ENCODE measurements at regions not wholly inside any gene's neighbourhood (a gene's known extent, or its start where the extent isn't known, plus 50 kb on each side); places are given as distances from the start of the nearest gene placed in this dataset.

- no peaks in the 10 kb centered on the region for H3K36me3 ChIP-seq
- H3K27me3 ChIP-seq: no peaks in the 10 kb centered on the region
- H3K4me1 ChIP-seq: no peaks in the 10 kb centered on the region
- H3K4me3 ChIP-seq (ENCODE audit: low read depth, low read length): no peak overlapping the region
- H3K9me3 ChIP-seq: no peaks in the 10 kb centered on the region
- peak; percentile 9; the same call in 1 of the 2 replicates for TF ChIP-seq CTCF (IDR thresholded peaks at IDR 0.05; ENCODE audit: low read depth, low read length)
- DNase-seq: no peak
Measured at GRCh38 chr14:30266290-30266689, 292.7 kb upstream of the G2E3 start.

GRCh38 chr14:30267141-30267540, 291.8 kb upstream of the G2E3 start:
- Histone ChIP-seq H3K27me3 (no peaks in the 10 kb centered on the region), H3K36me3 (no peaks in the 10 kb centered on the region), H3K9me3 (no peaks in the 10 kb centered on the region), H3K4me3 (ENCODE audit: low read depth, low read length) (no peak overlapping the region), H3K4me1 (no peaks in the 10 kb centered on the region)
- no peak for DNase-seq
- no peak for TF ChIP-seq CTCF (IDR thresholded peaks at IDR 0.05; ENCODE audit: low read depth, low read length)

- peak overlapping the region; percentile 21 for H3K4me3 ChIP-seq (ENCODE audit: low read depth, low read length)
- TF ChIP-seq CTCF (IDR thresholded peaks at IDR 0.05; ENCODE audit: low read depth, low read length): peak; percentile 96
Measured at GRCh38 chr14:30270200-30271161, 288.5 kb upstream of the G2E3 start.

GRCh38 chr14:30271811-30272323, 287.1 kb upstream of the G2E3 start:
- peaks cover 3% of the 10 kb centered on the region for H3K27me3 ChIP-seq
- no peaks in the 10 kb centered on the region for H3K36me3 ChIP-seq
- H3K9me3 ChIP-seq: no peaks in the 10 kb centered on the region
- H3K4me3 ChIP-seq (ENCODE audit: low read depth, low read length): no peak overlapping the region
- H3K4me1 ChIP-seq: no peaks in the 10 kb centered on the region
- no peak for DNase-seq
- TF ChIP-seq CTCF (IDR thresholded peaks at IDR 0.05; ENCODE audit: low read depth, low read length): no peak

More at GRCh38 chr14:30270200-30271161, 288.5 kb upstream of the G2E3 start:
- Histone ChIP-seq H3K9me3 (no peaks in the 10 kb centered on the region), H3K4me1 (no peaks in the 10 kb centered on the region), H3K36me3 (no peaks in the 10 kb centered on the region), H3K27me3 (peaks cover 3% of the 10 kb centered on the region)
- peak; percentile 83 for DNase-seq

GRCh38 chr14:30272848-30273832, 285.8 kb upstream of the G2E3 start:
- Histone ChIP-seq H3K4me3 (ENCODE audit: low read depth, low read length) (no peak overlapping the region), H3K27me3 (peaks cover 3% of the 10 kb centered on the region), H3K36me3 (no peaks in the 10 kb centered on the region), H3K9me3 (no peaks in the 10 kb centered on the region), H3K4me1 (no peaks in the 10 kb centered on the region)
- DNase-seq: no peak
- no peak for TF ChIP-seq CTCF (IDR thresholded peaks at IDR 0.05; ENCODE audit: low read depth, low read length)
